ENCODE measurements at regions not wholly inside any gene's neighbourhood (a gene's known extent, or its start where the extent isn't known, plus 50 kb on each side); places are given as distances from the start of the nearest gene placed in this dataset.

GRCh38 chr7:118877187-118877586 is 652.7 kb downstream of the ANKRD7 start:
- ATAC-seq (no peak), FAIRE-seq (no peak), DNase-seq (ENCODE audit: low read depth in 1 of 2, low spot score in 1 of 2) (no peak)
- no peak overlapping the region for H3K4me3 ChIP-seq
- CTCF ChIA-PET = no interaction called here
- WGBS (ENCODE audit: missing lambda C conversion rate) = 41% methylated on average over 2 of the region's 2 CpGs
- H3K27ac ChIP-seq = no peak overlapping the region
- H3K4me2 ChIP-seq = no peak overlapping the region
- POLR2A ChIA-PET = no interaction called here
- no peaks in the 10 kb centered on the region for H3K9me3 ChIP-seq
- no peak for TF ChIP-seq NPAS2 (CRISPR knock-in tag; IDR thresholded peaks at IDR 0.05; ENCODE audit: borderline replicate concordance)
- TF ChIP-seq MAFK (IDR thresholded peaks at IDR 0.05; ENCODE audit: partially characterized antibody) = no peak
- TF ChIP-seq MAX (IDR thresholded peaks at IDR 0.05) = no peak
- TF ChIP-seq GATA3 (IDR thresholded peaks at IDR 0.05; ENCODE audit: borderline replicate concordance) = no peak
- TF ChIP-seq HOXA7 (CRISPR knock-in tag; IDR thresholded peaks at IDR 0.05) = no peak
- no peak for TF ChIP-seq RNF2 (IDR thresholded peaks at IDR 0.05; ENCODE audit: borderline replicate concordance, low read depth)
- TF ChIP-seq SREBF2 (IDR thresholded peaks at IDR 0.05) = no peak
- TF ChIP-seq PHF8 (IDR thresholded peaks at IDR 0.05; ENCODE audit: borderline replicate concordance, low read depth) = no peak
- TF ChIP-seq FOSB (CRISPR knock-in tag; IDR thresholded peaks at IDR 0.05) = no peak
- no peak for TF ChIP-seq MAZ (IDR thresholded peaks at IDR 0.05; ENCODE audit: borderline replicate concordance, low read depth, low read length)
- TF ChIP-seq HOXB5 (CRISPR knock-in tag; IDR thresholded peaks at IDR 0.05) = no peak
- TF ChIP-seq, protein P1, sequence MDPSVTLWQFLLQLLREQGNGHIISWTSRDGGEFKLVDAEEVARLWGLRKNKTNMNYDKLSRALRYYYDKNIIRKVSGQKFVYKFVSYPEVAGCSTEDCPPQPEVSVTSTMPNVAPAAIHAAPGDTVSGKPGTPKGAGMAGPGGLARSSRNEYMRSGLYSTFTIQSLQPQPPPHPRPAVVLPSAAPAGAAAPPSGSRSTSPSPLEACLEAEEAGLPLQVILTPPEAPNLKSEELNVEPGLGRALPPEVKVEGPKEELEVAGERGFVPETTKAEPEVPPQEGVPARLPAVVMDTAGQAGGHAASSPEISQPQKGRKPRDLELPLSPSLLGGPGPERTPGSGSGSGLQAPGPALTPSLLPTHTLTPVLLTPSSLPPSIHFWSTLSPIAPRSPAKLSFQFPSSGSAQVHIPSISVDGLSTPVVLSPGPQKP (IDR thresholded peaks at IDR 0.05; ENCODE audit: low read depth, low read length) = no peak
- TF ChIP-seq KDM1A (IDR thresholded peaks at IDR 0.05; ENCODE audit: low read depth) = no peak
- TF ChIP-seq JUNB (IDR thresholded peaks at IDR 0.05) = no peak
- H3K4me1 ChIP-seq = no peaks in the 10 kb centered on the region

GRCh38 chr7:118878336-118878735 is 653.8 kb downstream of the ANKRD7 start:
- no peak for TF ChIP-seq USF2 (IDR thresholded peaks at IDR 0.05)
- TF ChIP-seq RNF2 (IDR thresholded peaks at IDR 0.05; ENCODE audit: borderline replicate concordance, low read depth) = no peak
- TF ChIP-seq TP53 (CRISPR knock-in tag; IDR thresholded peaks at IDR 0.05) = no peak
- no peak for TF ChIP-seq HES2 (IDR thresholded peaks at IDR 0.05)
- TF ChIP-seq HEYL (CRISPR knock-in tag; IDR thresholded peaks at IDR 0.05) = no peak
- TF ChIP-seq GATA3 (IDR thresholded peaks at IDR 0.05; ENCODE audit: borderline replicate concordance) = no peak
- no peak for TF ChIP-seq EHMT2 (IDR thresholded peaks at IDR 0.05; ENCODE audit: low read depth)
- TF ChIP-seq ESRRA (IDR thresholded peaks at IDR 0.05; ENCODE audit: borderline replicate concordance, low read length) = no peak
- TF ChIP-seq KDM1A (IDR thresholded peaks at IDR 0.05; ENCODE audit: low read depth) = no peak
- H3K27ac ChIP-seq = no peak overlapping the region

GRCh38 chr7:118898284-118898683 is 673.8 kb downstream of the ANKRD7 start:
- Histone ChIP-seq H3K4me3 (no peak overlapping the region), H3K4me2 (no peak overlapping the region), H3K27ac (no peak overlapping the region), H3K4me1 (no peaks in the 10 kb centered on the region), H3K9me3 (no peaks in the 10 kb centered on the region)
- FAIRE-seq (no peak), ATAC-seq (no peak), DNase-seq (ENCODE audit: low read depth in 1 of 2, low spot score in 1 of 2) (no peak)
- WGBS (ENCODE audit: missing lambda C conversion rate) = 41% methylated on average over 2 of the region's 2 CpGs
- CTCF ChIA-PET = no interaction called here
- POLR2A ChIA-PET = no interaction called here
- TF ChIP-seq KDM1A (IDR thresholded peaks at IDR 0.05; ENCODE audit: low read depth) (no peak), EP300 (IDR thresholded peaks at IDR 0.05) (no peak), E2F6 (IDR thresholded peaks at IDR 0.05; ENCODE audit: borderline replicate concordance, low read depth) (no peak), HMGXB4 (CRISPR knock-in tag; IDR thresholded peaks at IDR 0.05; ENCODE audit: borderline replicate concordance) (no peak), POLR2A (IDR thresholded peaks at IDR 0.05; ENCODE audit: low read length) (no peak), FOSL2 (IDR thresholded peaks at IDR 0.05) (no peak), FOSL2 (CRISPR knock-in tag; IDR thresholded peaks at IDR 0.05) (no peak)
- TF ChIP-seq, protein P1 (IDR thresholded peaks at IDR 0.05; ENCODE audit: low read depth, low read length) = no peak

More at GRCh38 chr7:118878336-118878735, 653.8 kb downstream of the ANKRD7 start:
- POLR2A ChIA-PET = no interaction called here
- CTCF ChIA-PET = interaction anchor here (1.2 kb wide), 1 partner anchor 22 kb away, joined by 3 read pairs; no protein-coding TSS in a partner anchor
- Histone ChIP-seq H3K4me2 (no peak overlapping the region), H3K9me3 (no peaks in the 10 kb centered on the region), H3K4me3 (no peak overlapping the region), H3K4me1 (no peaks in the 10 kb centered on the region)
- no peak for FAIRE-seq
- ATAC-seq = no peak
- no peak for DNase-seq (ENCODE audit: low read depth in 1 of 2, low spot score in 1 of 2)
